HCT116 (cell line): ENCODE measurements at regions not wholly inside any gene's neighbourhood (a gene's known extent, or its start where the extent isn't known, plus 50 kb on each side); places are given as distances from the start of the nearest gene placed in this dataset.

Experiments
- EGR1 ChIP-seq: IDR thresholded peaks from 2 replicates; pipeline ENCODE4 v1.6.1; 2012; ENCODE audit warnings: low read depth
- EZH2 ChIP-seq: fragments of 200-600 bp; sonication (generic); IDR thresholded peaks from 2 replicates; pipeline ENCODE4 v1.6.1; 2017; ENCODE audit warnings: antibody characterized with exemption, mixed run types
- FOSL1 ChIP-seq: IDR thresholded peaks from 2 replicates; pipeline ENCODE4 v1.6.1; 2012; ENCODE audit warnings: low read depth
- JUND ChIP-seq: IDR thresholded peaks from 2 replicates; pipeline ENCODE4 v1.6.1; 2012
- RAD21 ChIP-seq: IDR thresholded peaks from 2 replicates; pipeline ENCODE4 v1.6.1; 2012; ENCODE audit warnings: low read depth, mild to moderate bottlenecking
- SIN3A ChIP-seq: IDR thresholded peaks from 2 replicates; pipeline ENCODE4 v1.6.1; 2012; ENCODE audit warnings: low read depth
- TCF7L2 ChIP-seq: IDR thresholded peaks from 2 replicates; pipeline ENCODE4 v1.7.0; 2011; ENCODE audit warnings: borderline replicate concordance, inconsistent platforms; ENCODE audit not compliant: insufficient read depth, insufficient read length; ENCODE audit errors: extremely low read depth
- ZFX ChIP-seq: fragments of 450-650 bp; IDR thresholded peaks from 2 replicates; pipeline ENCODE4 v1.6.1; 2017
- TF ChIP-seq, protein P1 (sequence below), 3 experiments: fragments of 200-600 bp in 1 of 3; sonication (generic) in 1 of 3; IDR thresholded peaks in 2 of 3; conservative IDR thresholded peaks in 1 of 3; 2 replicates each; pipeline ENCODE4 v1.5.1; 2012 to 2017; ENCODE audit warnings: low read depth in 2 of 3, low read length in 2 of 3, antibody characterized with exemption in 1 of 3, borderline replicate concordance in 1 of 3, control low read depth in 1 of 3, mild to moderate bottlenecking in 1 of 3, mixed read lengths in 1 of 3, mixed run types in 1 of 3, moderate library complexity in 1 of 3; ENCODE audit not compliant: insufficient read depth in 1 of 3
- TF ChIP-seq, protein P2 (sequence below): IDR thresholded peaks from 2 replicates; pipeline ENCODE4 v1.6.1; 2011; ENCODE audit warnings: mild to moderate bottlenecking, low read length, moderate library complexity; ENCODE audit not compliant: insufficient replicate concordance; ENCODE audit errors: extremely low read depth

- TF ChIP-seq, protein P1, sequence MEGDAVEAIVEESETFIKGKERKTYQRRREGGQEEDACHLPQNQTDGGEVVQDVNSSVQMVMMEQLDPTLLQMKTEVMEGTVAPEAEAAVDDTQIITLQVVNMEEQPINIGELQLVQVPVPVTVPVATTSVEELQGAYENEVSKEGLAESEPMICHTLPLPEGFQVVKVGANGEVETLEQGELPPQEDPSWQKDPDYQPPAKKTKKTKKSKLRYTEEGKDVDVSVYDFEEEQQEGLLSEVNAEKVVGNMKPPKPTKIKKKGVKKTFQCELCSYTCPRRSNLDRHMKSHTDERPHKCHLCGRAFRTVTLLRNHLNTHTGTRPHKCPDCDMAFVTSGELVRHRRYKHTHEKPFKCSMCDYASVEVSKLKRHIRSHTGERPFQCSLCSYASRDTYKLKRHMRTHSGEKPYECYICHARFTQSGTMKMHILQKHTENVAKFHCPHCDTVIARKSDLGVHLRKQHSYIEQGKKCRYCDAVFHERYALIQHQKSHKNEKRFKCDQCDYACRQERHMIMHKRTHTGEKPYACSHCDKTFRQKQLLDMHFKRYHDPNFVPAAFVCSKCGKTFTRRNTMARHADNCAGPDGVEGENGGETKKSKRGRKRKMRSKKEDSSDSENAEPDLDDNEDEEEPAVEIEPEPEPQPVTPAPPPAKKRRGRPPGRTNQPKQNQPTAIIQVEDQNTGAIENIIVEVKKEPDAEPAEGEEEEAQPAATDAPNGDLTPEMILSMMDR (IDR thresholded peaks at IDR 0.05 in 2 of 3, conservative IDR thresholded peaks at IDR 0.05 in 1 of 3; ENCODE audit: borderline replicate concordance in 1 of 3, insufficient read depth in 1 of 3, low read depth in 2 of 3, low read length in 2 of 3) = no peak
- TF ChIP-seq ZFX (no peak), EZH2 (no peak), RAD21 (no peak), SIN3A (no peak), FOSL1 (no peak), TCF7L2 (no peak), EGR1 (no peak), JUND (no peak)
- TF ChIP-seq, protein P2, sequence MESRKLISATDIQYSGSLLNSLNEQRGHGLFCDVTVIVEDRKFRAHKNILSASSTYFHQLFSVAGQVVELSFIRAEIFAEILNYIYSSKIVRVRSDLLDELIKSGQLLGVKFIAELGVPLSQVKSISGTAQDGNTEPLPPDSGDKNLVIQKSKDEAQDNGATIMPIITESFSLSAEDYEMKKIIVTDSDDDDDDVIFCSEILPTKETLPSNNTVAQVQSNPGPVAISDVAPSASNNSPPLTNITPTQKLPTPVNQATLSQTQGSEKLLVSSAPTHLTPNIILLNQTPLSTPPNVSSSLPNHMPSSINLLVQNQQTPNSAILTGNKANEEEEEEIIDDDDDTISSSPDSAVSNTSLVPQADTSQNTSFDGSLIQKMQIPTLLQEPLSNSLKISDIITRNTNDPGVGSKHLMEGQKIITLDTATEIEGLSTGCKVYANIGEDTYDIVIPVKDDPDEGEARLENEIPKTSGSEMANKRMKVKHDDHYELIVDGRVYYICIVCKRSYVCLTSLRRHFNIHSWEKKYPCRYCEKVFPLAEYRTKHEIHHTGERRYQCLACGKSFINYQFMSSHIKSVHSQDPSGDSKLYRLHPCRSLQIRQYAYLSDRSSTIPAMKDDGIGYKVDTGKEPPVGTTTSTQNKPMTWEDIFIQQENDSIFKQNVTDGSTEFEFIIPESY = no peak
These were observed 246.1 kb downstream of the ACKR3 start (continued) for GRCh38 chr2:236815746-236816145.
